HG03175 (cell line): ENCODE measurements at regions not wholly inside any gene's neighbourhood (a gene's known extent, or its start where the extent isn't known, plus 50 kb on each side); places are given as distances from the start of the nearest gene placed in this dataset.

Source experiments
- ATAC-seq: cut with Tn5 transposase; IDR thresholded peaks from one replicate; pipeline ENCODE4 v1.9.1; 2021; ENCODE audit warnings: mild to moderate bottlenecking, moderate library complexity; ENCODE audit not compliant: unreplicated experiment

DNA sequence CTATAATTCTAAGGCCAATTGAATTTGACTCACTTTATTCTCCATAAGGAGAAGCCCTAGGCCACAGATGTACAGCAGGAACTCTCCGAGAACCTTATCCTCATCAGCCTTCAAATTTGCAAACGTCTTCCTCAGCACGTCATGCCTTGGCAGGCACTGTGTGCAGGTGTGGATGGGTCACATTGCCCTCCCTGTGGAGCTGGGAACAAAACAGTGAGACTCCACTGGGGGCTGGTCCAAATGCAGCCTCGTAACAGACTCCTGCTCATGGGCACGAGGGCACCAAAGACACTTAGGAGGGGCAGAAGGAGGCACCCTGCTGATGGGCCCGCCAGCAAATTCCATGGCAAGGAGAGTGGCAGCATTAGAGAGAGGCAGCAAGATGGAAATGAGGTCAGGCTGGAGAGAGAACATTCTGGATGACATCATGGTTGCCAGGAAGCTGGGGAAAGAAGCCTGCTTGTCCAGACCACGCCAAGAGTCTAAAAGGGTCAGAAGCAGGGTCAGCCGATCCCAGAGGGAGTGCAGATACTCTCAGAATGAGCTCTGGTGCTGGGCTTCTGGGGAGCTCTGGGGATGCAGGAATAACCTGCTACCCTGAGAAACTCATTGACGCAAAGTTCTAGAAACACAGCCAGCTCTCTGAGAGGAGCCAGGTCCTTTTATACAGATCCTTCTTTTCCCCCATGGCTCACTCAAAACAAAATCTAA lies 242.2 kb downstream of the B3GLCT start:
- ATAC-seq, result no peak

DNA sequence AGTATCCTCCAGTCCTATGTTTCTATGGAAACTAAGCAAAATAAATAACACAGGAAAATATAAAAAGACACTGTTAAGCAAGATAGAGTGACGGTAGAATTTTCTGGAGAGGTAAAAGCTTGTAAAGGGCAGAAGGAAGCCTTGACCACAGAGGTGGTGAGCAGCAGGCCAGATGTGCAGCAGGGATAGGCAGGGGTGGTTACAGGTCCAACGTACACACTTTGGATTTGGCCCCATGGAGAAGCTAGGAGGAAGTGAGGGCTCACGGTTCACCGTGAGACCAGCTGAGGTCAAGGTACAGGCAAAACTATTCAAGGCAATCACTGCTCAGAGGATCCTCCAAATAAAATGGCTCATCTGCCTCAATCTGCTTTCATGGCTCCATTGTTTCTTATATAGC lies 242.8 kb downstream of the B3GLCT start:
- no peak for ATAC-seq

- ATAC-seq, result no peak
Measured at GRCh38 chr13:31444266-31444856, 244.6 kb downstream of the B3GLCT start.

- no peak for ATAC-seq
Measured at GRCh38 chr13:31452525-31452924, 252.8 kb downstream of the B3GLCT start.

DNA sequence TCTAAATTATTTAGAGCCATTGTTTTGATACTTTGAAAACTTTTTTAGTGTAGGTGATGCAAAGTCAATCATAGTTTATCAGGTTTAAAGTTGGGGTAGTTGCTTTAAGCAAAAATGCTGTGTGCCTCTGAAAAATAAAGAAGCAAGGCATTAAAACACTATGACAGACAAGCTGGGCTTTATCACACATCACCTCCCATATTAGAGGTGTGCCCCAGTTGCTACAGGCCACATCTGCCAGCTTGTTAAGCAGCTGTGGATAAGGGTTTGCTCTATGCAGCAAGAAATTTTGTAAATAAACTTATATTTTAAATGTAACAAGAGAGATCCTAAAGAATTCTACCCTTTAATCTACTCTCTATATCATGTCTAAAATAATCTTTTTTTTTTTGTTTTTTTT lies 255.8 kb downstream of the B3GLCT start:
- no peak for ATAC-seq

- ATAC-seq, result no peak
Measured at GRCh38 chr13:31456056-31456455, 256.3 kb downstream of the B3GLCT start.

DNA sequence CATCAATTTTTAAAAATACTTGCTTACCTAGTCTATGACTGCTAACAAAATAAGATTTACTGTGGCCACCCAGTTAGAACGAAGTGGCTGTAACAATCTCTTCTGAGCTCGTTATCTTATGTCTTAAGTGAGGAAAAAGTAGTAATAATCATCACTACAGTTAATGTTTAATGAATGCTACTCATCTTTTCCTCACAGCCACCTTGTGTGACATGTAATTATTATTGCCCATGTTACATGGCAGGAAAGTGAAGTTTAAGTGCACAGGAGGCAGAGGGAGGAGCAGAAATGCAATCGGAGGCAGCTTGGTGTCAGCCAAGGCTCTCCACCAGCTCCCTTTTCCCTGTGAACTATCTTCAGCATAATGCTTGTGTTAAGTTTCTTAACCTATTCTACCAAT lies 260.3 kb downstream of the B3GLCT start:
- ATAC-seq, result no peak

- ATAC-seq, result no peak
Measured at GRCh38 chr13:31461923-31462322, 262.1 kb downstream of the B3GLCT start.

- ATAC-seq, result no peak
Measured at GRCh38 chr13:31462766-31463165, 263.0 kb downstream of the B3GLCT start.

- no peak for ATAC-seq
Measured at GRCh38 chr13:31468114-31468902, 268.5 kb downstream of the B3GLCT start.

GRCh38 chr13:31469377-31469776 lies 269.6 kb downstream of the B3GLCT start:
- no peak for ATAC-seq

DNA sequence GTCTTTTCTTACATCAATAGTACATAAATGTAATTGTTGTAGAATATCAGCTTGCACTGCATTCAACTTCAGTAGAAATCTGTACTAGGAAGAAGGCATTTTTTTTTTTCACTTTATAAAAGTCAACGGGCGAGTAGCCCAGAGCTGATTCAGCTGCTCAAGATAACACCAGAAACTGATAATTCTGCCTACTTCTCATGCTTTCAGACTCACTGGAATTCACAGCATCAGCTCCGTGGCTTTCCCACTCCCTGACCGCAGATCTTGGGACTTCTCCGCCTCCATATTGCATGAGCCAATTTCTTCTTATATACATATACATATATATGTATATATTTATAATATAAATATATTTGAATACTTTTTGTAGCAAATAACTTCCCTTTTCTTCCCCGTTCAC lies 263.1 kb upstream of the RXFP2 start:
- ATAC-seq, result no peak

GRCh38 chr13:31476753-31477152 lies 262.6 kb upstream of the RXFP2 start:
- no peak for ATAC-seq

DNA sequence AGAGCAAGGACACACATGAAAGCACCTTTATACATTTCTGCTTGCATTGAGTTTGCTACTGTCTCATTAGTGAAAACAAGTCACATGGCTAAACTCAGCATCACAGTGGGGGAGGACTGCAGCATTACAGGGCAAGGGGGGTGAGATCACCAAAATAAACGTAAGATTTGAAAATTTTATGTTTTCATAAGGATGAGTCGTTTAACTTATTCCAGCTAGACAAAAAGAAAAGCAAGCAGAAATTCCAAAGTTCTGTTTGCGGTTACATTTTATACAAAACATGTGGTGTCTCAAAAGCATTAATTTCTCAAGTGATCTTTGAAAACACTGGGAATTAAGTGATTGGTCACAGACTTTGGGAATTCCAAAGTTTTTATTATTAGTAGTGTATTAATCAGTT lies 261.4 kb upstream of the RXFP2 start:
- ATAC-seq, result no peak

DNA sequence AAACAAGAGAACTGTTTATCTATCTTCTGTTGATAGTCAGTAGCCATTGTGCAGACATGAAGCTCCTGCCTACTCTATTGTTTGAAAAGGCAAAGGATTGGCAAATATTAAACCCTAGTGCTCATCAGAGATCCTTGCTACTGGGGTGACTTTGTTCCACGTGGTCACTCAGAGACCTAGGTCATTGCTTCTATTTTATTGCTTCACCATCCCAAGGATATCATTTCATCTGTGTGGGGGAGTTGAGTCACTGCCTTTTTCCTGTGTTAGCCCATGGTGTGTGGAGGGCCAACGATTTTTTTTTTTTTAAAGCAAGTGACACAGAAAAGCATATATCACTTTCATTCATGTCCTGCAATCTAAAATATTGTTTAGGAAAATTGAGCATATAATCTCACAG lies 254.1 kb upstream of the RXFP2 start:
- ATAC-seq, result no peak

DNA sequence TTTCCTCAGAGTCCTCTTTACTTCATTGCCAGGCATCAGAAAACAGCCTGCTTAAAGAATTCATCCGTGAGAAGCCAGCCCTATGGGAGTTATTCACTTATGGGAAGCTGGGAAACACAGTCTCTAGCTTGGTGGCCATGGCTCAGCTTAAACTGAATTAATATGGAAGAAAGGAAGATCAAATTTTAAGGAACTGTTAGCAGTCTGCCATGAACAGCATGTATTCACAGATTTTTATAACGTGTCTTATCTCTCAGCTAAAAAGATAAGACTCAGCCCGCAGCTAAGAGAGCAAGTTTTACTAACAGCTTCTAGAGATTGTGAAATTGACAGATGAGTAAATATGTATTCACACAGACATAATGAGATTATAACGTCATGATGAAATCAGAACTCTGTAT lies 253.7 kb upstream of the RXFP2 start:
- ATAC-seq, result no peak

DNA sequence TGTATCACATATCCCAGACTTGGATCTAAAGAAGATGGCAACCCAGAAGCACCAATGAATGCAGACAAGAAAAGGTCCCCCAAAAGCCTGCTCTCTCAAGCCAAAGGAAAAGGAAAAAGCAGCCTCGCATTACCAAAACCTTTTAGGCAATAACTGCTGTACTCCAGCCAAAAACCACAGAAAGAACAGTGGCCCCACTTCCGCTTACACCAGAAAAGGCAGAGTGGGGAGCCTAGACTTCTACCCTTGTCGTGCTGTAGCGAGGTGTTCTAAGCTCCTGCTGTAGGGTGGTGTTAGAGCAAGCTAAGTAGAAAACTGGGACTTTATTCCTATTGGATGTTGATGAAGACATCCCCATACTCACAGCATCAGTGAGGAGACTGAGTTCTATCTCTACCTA lies 244.0 kb upstream of the RXFP2 start:
- no peak for ATAC-seq

- no peak for ATAC-seq
Measured at GRCh38 chr13:31499274-31499673, 240.1 kb upstream of the RXFP2 start.

DNA sequence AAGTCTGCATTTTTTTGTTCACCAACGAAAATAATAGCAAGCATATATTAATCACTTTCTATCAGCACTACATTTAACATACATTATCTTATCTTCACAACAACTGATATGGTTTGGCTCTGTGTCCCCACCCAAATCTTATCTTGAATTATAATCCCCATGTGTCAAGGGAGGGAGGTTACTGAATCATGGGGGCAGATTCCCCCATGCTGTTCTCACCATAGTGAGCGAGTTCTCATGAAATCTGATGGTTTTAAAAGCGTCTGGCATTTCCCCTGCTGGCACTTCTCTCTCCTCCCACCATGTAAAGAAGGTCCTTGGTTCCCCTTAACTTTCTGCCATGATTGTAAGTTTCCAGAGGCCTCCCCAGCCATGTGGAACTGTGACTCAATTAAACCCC lies 235.7 kb upstream of the RXFP2 start:
- ATAC-seq, result no peak

DNA sequence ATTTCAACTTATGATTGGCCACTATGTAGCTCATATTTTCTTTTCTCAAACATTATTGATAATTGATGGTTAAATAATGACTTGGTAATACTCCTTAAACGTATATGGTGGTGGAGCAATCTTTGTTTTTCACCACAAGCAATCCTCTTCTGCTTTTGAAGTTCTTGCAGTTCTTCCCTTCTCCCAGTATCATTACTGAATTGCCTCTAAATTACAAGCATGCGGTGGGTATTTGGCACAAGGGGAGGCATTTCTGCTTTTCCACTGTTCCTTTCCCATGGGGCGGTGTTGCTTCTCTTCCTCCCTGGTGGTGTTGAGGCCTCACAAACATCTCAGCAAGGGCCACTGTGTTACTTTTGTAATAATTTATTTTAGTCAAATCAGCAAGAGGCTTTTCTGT lies 234.4 kb upstream of the RXFP2 start:
- ATAC-seq, result no peak

- no peak for ATAC-seq
Measured at GRCh38 chr13:31512331-31512730, 227.0 kb upstream of the RXFP2 start.

- no peak for ATAC-seq
Measured at GRCh38 chr13:31514932-31515331, 224.4 kb upstream of the RXFP2 start.
